GM12878 (cell line): ENCODE measurements at regions not wholly inside any gene's neighbourhood (a gene's known extent, or its start where the extent isn't known, plus 50 kb on each side); places are given as distances from the start of the nearest gene placed in this dataset.
A peak's percentile ranks its signal among the peaks of the same experiment; 100 is the strongest.

Experiments used
- ATAC-seq: fragments of 200-7000 bp; cut with Tn5 transposase; 3 replicates; pipeline ENCODE4 v1.9.1; 2020; ENCODE audit warnings: mild to moderate bottlenecking, moderate library complexity
- BruUV-seq: library from RNA; stranded (reverse); fragments of 400-500 nt; replicated peaks from 2 replicates; lab custom pipeline; 2021; lab: Mats Ljungman, UMichigan
- CTCF ChIA-PET: fragments of 300-600 bp; sonication (Branson Sonifier 250); formaldehyde crosslinking; extraction: SDS; loops from one replicate; lab custom pipeline; 2021; ENCODE audit warnings: inconsistent platforms; lab: Yijun Ruan, JAX
- POLR2A ChIA-PET: fragments of 350-600 bp; formaldehyde crosslinking; extraction: SDS; loops from one replicate; lab custom pipeline; 2021; ENCODE audit warnings: inconsistent platforms; lab: Charles Lee
- RAD21 ChIA-PET: fragments of 300-600 bp; sonication (Branson Sonifier 250); formaldehyde crosslinking; loops from one replicate; lab custom pipeline; 2023; ENCODE audit warnings: antibody characterized with exemption; ENCODE audit not compliant: unreplicated experiment; lab: Charles Lee
- SMC1A ChIA-PET: fragments of 300-600 bp; sonication (Branson Sonifier 250); formaldehyde crosslinking; loops from one replicate; lab custom pipeline; 2023; ENCODE audit not compliant: unreplicated experiment, uncharacterized antibody; lab: Charles Lee
- DNase-seq: peaks from one replicate; pipeline ENCODE4 v3.0.0-alpha.2; 2011; ENCODE audit warnings: low read depth, low spot score
- FAIRE-seq: peaks from 3 replicates; lab custom pipeline; 2011; peaks lifted over from hg19 to GRCh38; lab: Jason Lieb, UNC
- H2AFZ ChIP-seq: 2 replicates; pipeline ENCODE4 v1.6.0; 2011; ENCODE audit warnings: low read depth, low read length, control low read depth; ENCODE audit not compliant: control insufficient read depth
- H3K27ac ChIP-seq: 2 replicates; pipeline ENCODE4 v1.5.1; 2011; ENCODE audit warnings: control low read depth; ENCODE audit not compliant: control insufficient read depth, insufficient read depth
- H3K27me3 ChIP-seq, 2 experiments: replicated peaks in 1 of 2; 2 replicates each; pipeline versions ENCODE4 v1.6.0 to v1.6.1; 2011; ENCODE audit warnings: low read length in 1 of 2; ENCODE audit not compliant: control insufficient read depth in 2 of 2, insufficient read depth in 2 of 2
- H3K36me3 ChIP-seq, 2 experiments: 2 replicates each; pipeline ENCODE4 v1.5.1; 2011; ENCODE audit warnings: low read length in 1 of 2; ENCODE audit not compliant: control insufficient read depth in 2 of 2, insufficient read depth in 2 of 2
- H3K4me1 ChIP-seq: 2 replicates; pipeline ENCODE4 v1.6.1; 2011; ENCODE audit warnings: mild to moderate bottlenecking, low read length, moderate library complexity, mixed read lengths; ENCODE audit not compliant: control insufficient read depth, insufficient read depth
- H3K4me2 ChIP-seq: 2 replicates; pipeline ENCODE4 v1.6.0; 2011; ENCODE audit warnings: control low read depth; ENCODE audit not compliant: control insufficient read depth, insufficient read depth
- H3K4me3 ChIP-seq: fragments of 200-600 bp; sonication (generic); 2 replicates; pipeline ENCODE4 v1.5.1; 2016
- H3K79me2 ChIP-seq: 2 replicates; pipeline ENCODE4 v1.6.0; 2011; ENCODE audit warnings: low read length; ENCODE audit not compliant: control insufficient read depth, insufficient read depth
- H3K9ac ChIP-seq: 2 replicates; pipeline ENCODE4 v1.8.0; 2011; ENCODE audit warnings: low read length, control low read depth, mixed read lengths; ENCODE audit not compliant: control insufficient read depth, insufficient read depth
- H3K9me3 ChIP-seq: replicated peaks from 3 replicates; pipeline ENCODE4 v1.5.1; 2011; ENCODE audit warnings: mild to moderate bottlenecking, low read length; ENCODE audit not compliant: control insufficient read depth, insufficient read depth
- H4K20me1 ChIP-seq: 2 replicates; pipeline ENCODE4 v1.6.0; 2011; ENCODE audit not compliant: control insufficient read depth, insufficient read depth
- RUNX3 ChIP-seq: IDR thresholded peaks from 2 replicates; pipeline ENCODE4 v1.6.1; 2012; ENCODE audit warnings: low read length, inconsistent platforms
- ZNF207 ChIP-seq: fragments of 450-650 bp; IDR thresholded peaks from 2 replicates; pipeline ENCODE4 v1.6.1; 2014; ENCODE audit warnings: antibody characterized with exemption, mild to moderate bottlenecking, borderline replicate concordance
- ZSCAN29 ChIP-seq: fragments of 450-650 bp; IDR thresholded peaks from 2 replicates; pipeline ENCODE4 v1.6.1; 2017; ENCODE audit warnings: mild to moderate bottlenecking, moderate library complexity
- WGBS: methylation state at CpG from one replicate; pipeline ENCODE4 v1.1.6; 2016; ENCODE audit warnings: low lambda C conversion rate; ENCODE audit not compliant: insufficient replicate concordance, insufficient coverage; ENCODE audit errors: missing lambda C conversion rate; 5-methylcytosine and 5-hydroxymethylcytosine counted together
- in situ Hi-C: fragments of 300-500 bp; cut with MboI; formaldehyde crosslinking; loops from 9 replicates; pipeline ENCODE4 v1.14.3; 2018; ENCODE audit warnings: mixed read lengths
- intact Hi-C: fragments of 100-400 bp; cut with micrococcal nuclease; formaldehyde crosslinking; loops from one replicate; pipeline ENCODE4 v1.14.2; 2022; ENCODE audit not compliant: unreplicated experiment

- no peaks in the 10 kb centered on the region for H4K20me1 ChIP-seq
- H3K27me3 ChIP-seq = no peaks in the 10 kb centered on the region
- ChIA-PET SMC1A (interaction anchor here (0.7 kb wide), 1 partner anchor 10 kb away, joined by 3 read pairs; no protein-coding TSS in a partner anchor), RAD21 (no interaction called here), CTCF (interaction anchor here (0.8 kb wide), 1 partner anchor 11 kb away, joined by 3 read pairs; no protein-coding TSS in a partner anchor), POLR2A (no interaction called here)
- H3K27ac ChIP-seq = no peak overlapping the region
- H2AFZ ChIP-seq = no peak overlapping the region
- no peaks in the 10 kb centered on the region for H3K36me3 ChIP-seq
- no peak overlapping the region for H3K9ac ChIP-seq
- H3K9me3 ChIP-seq = no peaks in the 10 kb centered on the region
- in situ Hi-C loops (no loop called here), intact Hi-C loops (no loop called here)
- H3K4me2 ChIP-seq = no peak overlapping the region
- TF ChIP-seq ZSCAN29 (no peak), RUNX3 (peak; percentile 13; the same call in 1 of the 2 replicates)
- no peak for ATAC-seq
- BruUV-seq = no TSS peak
- no peak for FAIRE-seq
- H3K4me1 ChIP-seq = no peaks in the 10 kb centered on the region
- H3K79me2 ChIP-seq = no peaks in the 10 kb centered on the region
- WGBS = 0% methylated on average over 1 of the region's 1 CpG
- no peak for DNase-seq
- no peak overlapping the region for H3K4me3 ChIP-seq
These were observed 988.3 kb downstream of the VRK1 start for GRCh38 chr14:97785495-97785894.

GRCh38 chr14:97788364-97788763 lies 991.2 kb downstream of the VRK1 start:
- in situ Hi-C loops = no loop called here
- H3K4me2 ChIP-seq = no peak overlapping the region
- ChIA-PET POLR2A (no interaction called here), CTCF (no interaction called here), RAD21 (no interaction called here), SMC1A (no interaction called here)
- H3K27me3 ChIP-seq = no peaks in the 10 kb centered on the region
- FAIRE-seq = no peak
- TF ChIP-seq ZNF207 = no peak
- intact Hi-C loops = no loop called here
- DNase-seq = no peak
- BruUV-seq = no TSS peak
- no peaks in the 10 kb centered on the region for H4K20me1 ChIP-seq
- no peaks in the 10 kb centered on the region for H3K9me3 ChIP-seq
- ATAC-seq = no peak
- H3K4me3 ChIP-seq = no peak overlapping the region
- no peaks in the 10 kb centered on the region for H3K4me1 ChIP-seq
- no peaks in the 10 kb centered on the region for H3K79me2 ChIP-seq
- no peak overlapping the region for H2AFZ ChIP-seq
- H3K27ac ChIP-seq = no peak overlapping the region
- H3K9ac ChIP-seq = no peak overlapping the region
- H3K36me3 ChIP-seq = no peaks in the 10 kb centered on the region
